HCT116 (cell line): ENCODE measurements at regions not wholly inside any gene's neighbourhood (a gene's known extent, or its start where the extent isn't known, plus 50 kb on each side); places are given as distances from the start of the nearest gene placed in this dataset.

ENCODE experiments used
- ATAC-seq: fragments of 200-7000 bp; cut with Tn5 transposase; 2 replicates; pipeline ENCODE4 v1.9.1; 2020; ENCODE audit warnings: mild to moderate bottlenecking, moderate library complexity
- BruUV-seq: library from RNA; stranded (reverse); fragments of 400-500 nt; replicated peaks from 2 replicates; lab custom pipeline; 2021; lab: Mats Ljungman, UMichigan
- CTCF ChIA-PET: fragments of 300-600 bp; sonication (Branson Sonifier 250); formaldehyde crosslinking; loops from one replicate; lab custom pipeline; 2021; ENCODE audit warnings: antibody characterized with exemption; lab: Charles Lee
- POLR2A ChIA-PET: fragments of 300-600, 350-600 bp; sonication (Branson Sonifier 250); formaldehyde crosslinking; loops from one replicate; lab custom pipeline; 2021; ENCODE audit warnings: antibody characterized with exemption; lab: Charles Lee
- RAD21 ChIA-PET, 2 experiments: fragments of 300-600 bp; sonication (Branson Sonifier 250); formaldehyde crosslinking; loops; one replicate each; lab custom pipeline; 2023; ENCODE audit warnings: low total read pairs in 2 of 2; ENCODE audit not compliant: uncharacterized antibody in 2 of 2, unreplicated experiment in 2 of 2, low non-redundant PET in 1 of 2; lab: Charles Lee
- DNase-seq: peaks from one replicate; pipeline ENCODE4 v3.0.0-alpha.2; 2010; ENCODE audit warnings: low read depth, low spot score
- H2AFZ ChIP-seq: fragments of 200-600 bp; shearing (Covaris generic), sonication (generic); 2 replicates; pipeline ENCODE4 v1.6.1; 2017; ENCODE audit warnings: low read depth, mixed run types, mixed read lengths, antibody characterized with exemption, low read length; ENCODE audit not compliant: poor library complexity, severe bottlenecking
- H3K27ac ChIP-seq: 2 replicates; pipeline ENCODE4 v1.5.1; 2012; ENCODE audit warnings: low read depth, low read length
- H3K27me3 ChIP-seq: fragments of 200-600 bp; sonication (generic); 2 replicates; pipeline ENCODE4 v1.6.1; 2016; ENCODE audit warnings: mixed run types, low read length, mixed read lengths; ENCODE audit not compliant: insufficient read depth
- H3K36me3 ChIP-seq, 2 experiments: fragments of 200-500 bp in 1 of 2; fragments of 200-600 bp in 1 of 2; sonication (Bioruptor generic) in 1 of 2; sonication (generic) in 1 of 2; 2 replicates each; pipeline versions ENCODE4 v1.5.1 to v1.6.1; 2014 to 2016; ENCODE audit warnings: low read length in 2 of 2, inconsistent platforms in 1 of 2, mixed read lengths in 1 of 2, mixed run types in 1 of 2; ENCODE audit not compliant: insufficient read depth in 2 of 2, control insufficient read depth in 1 of 2
- H3K4me1 ChIP-seq, 2 experiments: fragments of 200-600 bp in 1 of 2; sonication (generic) in 1 of 2; 2 replicates each; pipeline versions ENCODE4 v1.5.1 to v1.6.1; 2012 to 2017; ENCODE audit warnings: low read length in 2 of 2, inconsistent platforms in 1 of 2, mild to moderate bottlenecking in 1 of 2, mixed read lengths in 1 of 2, mixed run types in 1 of 2, moderate library complexity in 1 of 2; ENCODE audit not compliant: insufficient read depth in 2 of 2, control insufficient read depth in 1 of 2
- H3K4me2 ChIP-seq: fragments of 200-600 bp; sonication (generic); 2 replicates; pipeline ENCODE4 v1.6.1; 2017; ENCODE audit warnings: mixed run types, low read length, mixed read lengths
- H3K4me3 ChIP-seq, 2 experiments: fragments of 200-600 bp in 1 of 2; sonication (generic) in 1 of 2; replicated peaks in 1 of 2; 2 replicates each; pipeline ENCODE4 v1.5.1; 2011 to 2016; ENCODE audit warnings: low read length in 2 of 2, control low read depth in 1 of 2, low read depth in 1 of 2, mild to moderate bottlenecking in 1 of 2, mixed read lengths in 1 of 2, mixed run types in 1 of 2
- H3K79me2 ChIP-seq: fragments of 200-600 bp; sonication (generic); 2 replicates; pipeline ENCODE4 v1.6.1; 2017; ENCODE audit warnings: mild to moderate bottlenecking, mixed run types, low read length, moderate library complexity, mixed read lengths; ENCODE audit not compliant: insufficient read depth
- H3K9ac ChIP-seq: fragments of 200-600 bp; sonication (generic); 2 replicates; pipeline ENCODE4 v1.6.1; 2016; ENCODE audit warnings: low read length, mixed read lengths
- H3K9me2 ChIP-seq: fragments of 200-600 bp; sonication (generic), shearing (Covaris generic); 2 replicates; pipeline ENCODE4 v1.6.1; 2017; ENCODE audit warnings: mixed run types, mild to moderate bottlenecking, moderate library complexity; ENCODE audit not compliant: insufficient read depth
- H3K9me3 ChIP-seq, 2 experiments: fragments of 200-500 bp in 1 of 2; fragments of 200-600 bp in 1 of 2; sonication (Bioruptor generic) in 1 of 2; sonication (generic) in 1 of 2; 2 replicates each; pipeline ENCODE4 v1.6.1; 2014 to 2017; ENCODE audit warnings: low read length in 2 of 2, mixed read lengths in 2 of 2, inconsistent platforms in 1 of 2, low read depth in 1 of 2, mild to moderate bottlenecking in 1 of 2, mixed run types in 1 of 2, moderate library complexity in 1 of 2; ENCODE audit not compliant: control insufficient read depth in 1 of 2, insufficient read depth in 1 of 2
- H4K20me1 ChIP-seq: fragments of 200-600 bp; sonication (generic), shearing (Covaris generic); 2 replicates; pipeline ENCODE4 v1.6.1; 2017; ENCODE audit warnings: mixed run types, mild to moderate bottlenecking, moderate library complexity; ENCODE audit not compliant: insufficient read depth
- CBX3 ChIP-seq: IDR thresholded peaks from 2 replicates; pipeline ENCODE4 v1.6.1; 2012; ENCODE audit warnings: low read depth
- CEBPB ChIP-seq: IDR thresholded peaks from 2 replicates; pipeline ENCODE4 v1.6.1; 2012; ENCODE audit warnings: low read depth
- ELF1 ChIP-seq: IDR thresholded peaks from 2 replicates; pipeline ENCODE4 v1.6.1; 2012; ENCODE audit warnings: low read depth, borderline replicate concordance
- EZH2 ChIP-seq: fragments of 200-600 bp; sonication (generic); IDR thresholded peaks from 2 replicates; pipeline ENCODE4 v1.6.1; 2017; ENCODE audit warnings: antibody characterized with exemption, mixed run types
- MAX ChIP-seq: IDR thresholded peaks from 2 replicates; pipeline ENCODE4 v1.6.1; 2012
- RAD21 ChIP-seq: IDR thresholded peaks from 2 replicates; pipeline ENCODE4 v1.6.1; 2012; ENCODE audit warnings: low read depth, mild to moderate bottlenecking
- SIN3A ChIP-seq: IDR thresholded peaks from 2 replicates; pipeline ENCODE4 v1.6.1; 2012; ENCODE audit warnings: low read depth
- SP1 ChIP-seq: IDR thresholded peaks from 2 replicates; pipeline ENCODE4 v1.6.1; 2012; ENCODE audit warnings: low read depth
- SRF ChIP-seq: IDR thresholded peaks from 2 replicates; pipeline ENCODE4 v1.6.1; 2012; ENCODE audit warnings: low read depth
- TCF7L2 ChIP-seq: IDR thresholded peaks from 2 replicates; pipeline ENCODE4 v1.7.0; 2011; ENCODE audit warnings: borderline replicate concordance, inconsistent platforms; ENCODE audit not compliant: insufficient read depth, insufficient read length; ENCODE audit errors: extremely low read depth
- YY1 ChIP-seq: IDR thresholded peaks from 2 replicates; pipeline ENCODE4 v1.6.1; 2011; ENCODE audit warnings: low read length, low read depth, moderate library complexity, mild to moderate bottlenecking; ENCODE audit not compliant: insufficient replicate concordance; ENCODE audit errors: extremely low read depth
- ZNF274 ChIP-seq: fragments of 200-500 bp; sonication (Bioruptor generic); IDR thresholded peaks from 2 replicates; pipeline ENCODE4 v1.6.1; 2014; ENCODE audit warnings: mild to moderate bottlenecking, low read depth, low read length, inconsistent platforms
- intact Hi-C: fragments of 100-400 bp; cut with micrococcal nuclease; formaldehyde crosslinking; loops from 2 replicates; pipeline ENCODE4 v1.10.0; 2022
- TF ChIP-seq, protein P1 (sequence below), 3 experiments: fragments of 200-600 bp in 1 of 3; sonication (generic) in 1 of 3; IDR thresholded peaks in 2 of 3; conservative IDR thresholded peaks in 1 of 3; 2 replicates each; pipeline ENCODE4 v1.5.1; 2012 to 2017; ENCODE audit warnings: low read depth in 2 of 3, low read length in 2 of 3, antibody characterized with exemption in 1 of 3, borderline replicate concordance in 1 of 3, control low read depth in 1 of 3, mild to moderate bottlenecking in 1 of 3, mixed read lengths in 1 of 3, mixed run types in 1 of 3, moderate library complexity in 1 of 3; ENCODE audit not compliant: insufficient read depth in 1 of 3
- TF ChIP-seq, protein P2 (sequence below): IDR thresholded peaks from 2 replicates; pipeline ENCODE4 v1.6.1; 2012; ENCODE audit warnings: low read depth

GRCh38 chr2:219958941-219959340 is 331.5 kb downstream of the SLC4A3 start:
- H3K27me3 ChIP-seq: no peaks in the 10 kb centered on the region
- no peak for TF ChIP-seq ZNF274
- TF ChIP-seq, all 23 proteins: peak for 0
- Histone ChIP-seq H3K36me3 (peaks cover 3 to 5% of the 10 kb centered on the region in 2 experiments; a peak in 2 of 4 replicates), H3K9me3 (no peaks in the 10 kb centered on the region), H3K4me1 (no peaks in the 10 kb centered on the region), H2AFZ (no peak overlapping the region), H3K4me2 (no peak overlapping the region), H3K79me2 (no peaks in the 10 kb centered on the region; the same call in 1 of the 2 replicates), H3K27ac (no peak overlapping the region), H4K20me1 (no peaks in the 10 kb centered on the region), H3K9ac (no peak overlapping the region), H3K9me2 (no peaks in the 10 kb centered on the region), H3K4me3 (no peak overlapping the region)
- ChIA-PET CTCF (no interaction called here), POLR2A (no interaction called here), RAD21 (no interaction called here)
- DNase-seq (no peak), ATAC-seq (no peak)
- no TSS peak for BruUV-seq
- intact Hi-C loops: no loop called here

- CTCF ChIA-PET: no interaction called here
- Histone ChIP-seq H3K79me2 (no peaks in the 10 kb centered on the region; the same call in 1 of the 2 replicates), H3K9me3 (no peaks in the 10 kb centered on the region), H3K4me1 (no peaks in the 10 kb centered on the region), H2AFZ (no peak overlapping the region), H3K27ac (no peak overlapping the region), H3K4me2 (no peak overlapping the region), H3K36me3 (peaks cover 3 to 5% of the 10 kb centered on the region in 2 experiments; a peak in 2 of 4 replicates), H4K20me1 (no peaks in the 10 kb centered on the region), H3K4me3 (no peak overlapping the region), H3K27me3 (no peaks in the 10 kb centered on the region), H3K9me2 (no peaks in the 10 kb centered on the region), H3K9ac (no peak overlapping the region)
- POLR2A ChIA-PET: no interaction called here
- ATAC-seq (no peak), DNase-seq (no peak)
- no peak for TF ChIP-seq TCF7L2
- no peak for TF ChIP-seq RAD21
- no peak for TF ChIP-seq SP1
- no peak for TF ChIP-seq EZH2
- TF ChIP-seq YY1: no peak
- no peak for TF ChIP-seq ELF1
- TF ChIP-seq, protein P1, sequence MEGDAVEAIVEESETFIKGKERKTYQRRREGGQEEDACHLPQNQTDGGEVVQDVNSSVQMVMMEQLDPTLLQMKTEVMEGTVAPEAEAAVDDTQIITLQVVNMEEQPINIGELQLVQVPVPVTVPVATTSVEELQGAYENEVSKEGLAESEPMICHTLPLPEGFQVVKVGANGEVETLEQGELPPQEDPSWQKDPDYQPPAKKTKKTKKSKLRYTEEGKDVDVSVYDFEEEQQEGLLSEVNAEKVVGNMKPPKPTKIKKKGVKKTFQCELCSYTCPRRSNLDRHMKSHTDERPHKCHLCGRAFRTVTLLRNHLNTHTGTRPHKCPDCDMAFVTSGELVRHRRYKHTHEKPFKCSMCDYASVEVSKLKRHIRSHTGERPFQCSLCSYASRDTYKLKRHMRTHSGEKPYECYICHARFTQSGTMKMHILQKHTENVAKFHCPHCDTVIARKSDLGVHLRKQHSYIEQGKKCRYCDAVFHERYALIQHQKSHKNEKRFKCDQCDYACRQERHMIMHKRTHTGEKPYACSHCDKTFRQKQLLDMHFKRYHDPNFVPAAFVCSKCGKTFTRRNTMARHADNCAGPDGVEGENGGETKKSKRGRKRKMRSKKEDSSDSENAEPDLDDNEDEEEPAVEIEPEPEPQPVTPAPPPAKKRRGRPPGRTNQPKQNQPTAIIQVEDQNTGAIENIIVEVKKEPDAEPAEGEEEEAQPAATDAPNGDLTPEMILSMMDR (IDR thresholded peaks at IDR 0.05 in 2 of 3, conservative IDR thresholded peaks at IDR 0.05 in 1 of 3; ENCODE audit: borderline replicate concordance in 1 of 3, insufficient read depth in 1 of 3, low read depth in 2 of 3, low read length in 2 of 3): no peak
- no peak for TF ChIP-seq SRF
- TF ChIP-seq, protein P2, sequence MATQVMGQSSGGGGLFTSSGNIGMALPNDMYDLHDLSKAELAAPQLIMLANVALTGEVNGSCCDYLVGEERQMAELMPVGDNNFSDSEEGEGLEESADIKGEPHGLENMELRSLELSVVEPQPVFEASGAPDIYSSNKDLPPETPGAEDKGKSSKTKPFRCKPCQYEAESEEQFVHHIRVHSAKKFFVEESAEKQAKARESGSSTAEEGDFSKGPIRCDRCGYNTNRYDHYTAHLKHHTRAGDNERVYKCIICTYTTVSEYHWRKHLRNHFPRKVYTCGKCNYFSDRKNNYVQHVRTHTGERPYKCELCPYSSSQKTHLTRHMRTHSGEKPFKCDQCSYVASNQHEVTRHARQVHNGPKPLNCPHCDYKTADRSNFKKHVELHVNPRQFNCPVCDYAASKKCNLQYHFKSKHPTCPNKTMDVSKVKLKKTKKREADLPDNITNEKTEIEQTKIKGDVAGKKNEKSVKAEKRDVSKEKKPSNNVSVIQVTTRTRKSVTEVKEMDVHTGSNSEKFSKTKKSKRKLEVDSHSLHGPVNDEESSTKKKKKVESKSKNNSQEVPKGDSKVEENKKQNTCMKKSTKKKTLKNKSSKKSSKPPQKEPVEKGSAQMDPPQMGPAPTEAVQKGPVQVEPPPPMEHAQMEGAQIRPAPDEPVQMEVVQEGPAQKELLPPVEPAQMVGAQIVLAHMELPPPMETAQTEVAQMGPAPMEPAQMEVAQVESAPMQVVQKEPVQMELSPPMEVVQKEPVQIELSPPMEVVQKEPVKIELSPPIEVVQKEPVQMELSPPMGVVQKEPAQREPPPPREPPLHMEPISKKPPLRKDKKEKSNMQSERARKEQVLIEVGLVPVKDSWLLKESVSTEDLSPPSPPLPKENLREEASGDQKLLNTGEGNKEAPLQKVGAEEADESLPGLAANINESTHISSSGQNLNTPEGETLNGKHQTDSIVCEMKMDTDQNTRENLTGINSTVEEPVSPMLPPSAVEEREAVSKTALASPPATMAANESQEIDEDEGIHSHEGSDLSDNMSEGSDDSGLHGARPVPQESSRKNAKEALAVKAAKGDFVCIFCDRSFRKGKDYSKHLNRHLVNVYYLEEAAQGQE: no peak
- TF ChIP-seq MAX: no peak
- no peak for TF ChIP-seq ZNF274
- no peak for TF ChIP-seq CBX3
- TF ChIP-seq SIN3A: no peak
- no peak for TF ChIP-seq CEBPB
- RAD21 ChIA-PET: no interaction called here
- BruUV-seq: no TSS peak
- intact Hi-C loops: no loop called here
Measured at GRCh38 chr2:219959471-219959870, 332.0 kb downstream of the SLC4A3 start.
